GM18508 (cell line): ENCODE measurements at regions not wholly inside any gene's neighbourhood (a gene's known extent, or its start where the extent isn't known, plus 50 kb on each side); places are given as distances from the start of the nearest gene placed in this dataset.
"Not testable (repeated sequence)": the region's sequence is repeated elsewhere in the genome, so short reads cannot be mapped to it uniquely, and the experiment has no call there.

Experiments
- ATAC-seq: cut with Tn5 transposase; IDR thresholded peaks from one replicate; pipeline ENCODE4 v1.9.1; 2021; ENCODE audit warnings: moderate number of reproducible peaks; ENCODE audit not compliant: insufficient read depth, unreplicated experiment

GRCh38 chr4:154117726-154118125 lies 328.8 kb upstream of the SFRP2 start:
- ATAC-seq: not testable (repeated sequence)

DNA sequence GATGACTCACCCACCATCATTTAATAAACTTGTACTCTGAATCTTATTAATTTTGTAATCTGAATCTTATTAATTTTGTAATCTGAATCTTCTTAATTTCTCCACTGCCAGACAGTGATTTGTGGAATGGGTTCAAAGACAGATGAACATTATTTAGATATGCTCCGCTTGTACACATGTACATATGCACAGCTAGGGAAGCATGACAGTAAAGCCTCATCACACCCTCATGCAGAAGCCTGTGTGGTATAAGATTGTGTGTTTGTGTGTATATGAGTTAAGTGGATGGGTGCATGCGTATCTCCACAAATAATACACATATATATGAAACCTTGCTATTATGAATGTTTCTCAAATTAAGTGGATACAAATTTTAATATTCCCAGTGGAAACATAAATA lies 318.5 kb upstream of the SFRP2 start:
- no peak for ATAC-seq

DNA sequence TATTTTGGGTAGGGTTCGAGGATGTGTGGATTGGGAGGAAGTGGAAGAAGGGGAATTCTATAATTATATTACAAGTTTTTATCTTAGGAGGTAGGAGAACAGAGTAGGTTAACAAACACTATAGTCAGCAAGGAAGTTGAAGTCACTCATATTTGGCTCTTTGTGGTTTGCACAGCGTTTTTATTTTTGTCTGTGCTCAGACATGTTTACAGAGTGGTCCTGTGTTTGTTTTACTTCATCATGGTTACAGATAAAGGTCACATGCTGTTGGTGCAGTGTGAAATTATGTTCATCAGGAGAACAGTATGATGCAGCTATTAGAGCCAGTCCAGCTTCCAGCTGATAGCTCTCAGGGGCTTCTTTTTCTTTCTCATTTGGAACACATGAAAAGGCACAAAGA lies 299.9 kb upstream of the SFRP2 start:
- no peak for ATAC-seq

DNA sequence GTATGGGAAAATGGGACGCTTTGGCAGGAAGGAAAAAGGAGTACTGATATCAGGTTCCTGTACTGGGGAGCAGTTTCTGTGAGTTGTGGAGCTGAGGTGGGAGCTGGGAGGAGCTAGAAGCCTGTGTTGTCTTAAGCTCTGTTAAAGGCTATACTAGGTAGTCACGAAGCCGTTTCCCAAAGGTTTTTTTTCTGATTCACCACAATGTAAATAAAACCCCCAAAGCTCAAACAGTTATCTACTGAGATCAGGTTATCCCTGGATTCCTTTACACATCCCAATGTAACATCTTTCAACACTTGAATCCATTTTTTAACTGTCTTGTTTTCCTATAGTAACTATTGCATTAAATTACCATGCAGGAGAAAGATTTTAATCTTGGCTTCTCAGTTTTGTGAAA lies 297.4 kb upstream of the SFRP2 start:
- ATAC-seq: no peak

- no peak for ATAC-seq
Measured at GRCh38 chr4:154084864-154085263, 296.0 kb upstream of the SFRP2 start.

DNA sequence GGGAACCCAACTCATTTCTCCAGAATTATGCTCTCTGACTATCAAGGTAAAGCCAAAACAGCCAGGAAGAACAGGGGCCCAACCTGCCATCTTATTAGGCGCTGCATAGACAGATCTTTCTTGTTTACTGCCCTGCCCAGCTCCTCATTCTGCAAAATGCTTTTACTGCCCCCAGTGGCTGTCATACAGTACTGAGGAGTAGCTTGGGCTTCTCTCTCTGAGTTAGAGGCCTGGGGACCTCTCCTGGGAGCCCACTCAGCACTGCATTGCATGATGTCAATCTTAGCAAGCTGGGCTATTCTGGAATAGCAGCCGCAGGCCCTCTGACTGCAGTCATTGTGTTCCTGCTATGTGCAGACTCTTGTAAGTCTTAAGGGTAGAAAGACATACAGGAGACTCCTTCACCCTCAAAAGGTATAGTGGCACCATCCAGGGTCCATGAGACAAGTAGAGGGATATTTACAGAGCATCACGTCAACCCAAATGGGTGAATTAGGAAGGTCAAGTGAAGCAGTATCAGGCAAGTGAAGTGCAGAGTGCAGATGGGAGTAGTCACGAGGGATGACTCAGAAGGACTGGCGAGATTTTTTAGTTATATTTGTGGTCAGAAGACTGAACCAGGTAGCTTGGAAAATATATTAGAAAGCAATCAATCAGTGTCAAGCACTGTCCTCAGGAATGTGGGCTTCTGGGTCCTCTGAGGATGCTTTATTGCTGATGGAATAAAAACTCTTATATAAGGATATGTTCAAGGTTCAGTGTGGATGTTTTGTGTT lies 294.1 kb upstream of the SFRP2 start:
- ATAC-seq: no peak

- ATAC-seq: no peak
Measured at GRCh38 chr4:154081391-154081790, 292.5 kb upstream of the SFRP2 start.

DNA sequence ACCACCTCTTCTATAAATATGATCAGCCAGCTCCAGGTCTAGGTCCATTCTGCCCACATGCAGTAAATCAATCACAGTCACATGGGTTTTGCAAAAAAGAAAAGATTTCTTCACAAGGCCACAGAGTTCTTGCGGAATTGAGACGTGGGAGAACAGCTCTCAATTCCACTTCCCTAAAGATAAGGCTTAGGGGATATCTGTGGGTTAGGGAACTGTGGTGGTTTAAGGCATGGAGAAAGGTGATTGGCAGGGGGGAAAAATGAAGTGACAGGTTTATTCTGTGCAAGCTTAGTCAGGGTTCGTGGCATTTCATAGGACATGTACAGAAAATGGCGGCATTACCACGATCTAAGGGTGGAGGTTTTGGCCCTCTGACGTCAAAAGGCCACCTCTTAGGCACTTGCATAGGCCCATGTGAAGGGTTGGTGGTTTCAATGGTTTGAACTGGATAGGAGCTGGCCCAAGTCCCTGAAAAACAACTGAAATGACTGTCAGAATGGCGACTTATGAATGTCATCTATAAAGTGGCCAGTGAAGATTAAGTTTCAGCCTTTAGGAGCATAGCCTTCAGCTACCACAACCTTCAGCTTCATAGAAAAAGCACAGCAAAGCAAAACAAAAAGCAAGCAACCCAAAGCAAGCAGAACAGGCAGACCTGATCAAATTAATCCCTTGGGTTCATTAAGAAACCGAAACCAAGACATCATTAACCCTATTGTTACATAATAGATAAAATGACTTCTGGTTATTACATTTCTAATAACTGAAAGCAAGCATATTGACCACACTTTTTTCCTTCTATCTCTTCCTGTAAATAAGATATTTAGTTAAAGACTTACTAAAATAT lies 289.8 kb upstream of the SFRP2 start:
- ATAC-seq: no peak

- ATAC-seq: no peak
Measured at GRCh38 chr4:154076921-154077320, 288.0 kb upstream of the SFRP2 start.

DNA sequence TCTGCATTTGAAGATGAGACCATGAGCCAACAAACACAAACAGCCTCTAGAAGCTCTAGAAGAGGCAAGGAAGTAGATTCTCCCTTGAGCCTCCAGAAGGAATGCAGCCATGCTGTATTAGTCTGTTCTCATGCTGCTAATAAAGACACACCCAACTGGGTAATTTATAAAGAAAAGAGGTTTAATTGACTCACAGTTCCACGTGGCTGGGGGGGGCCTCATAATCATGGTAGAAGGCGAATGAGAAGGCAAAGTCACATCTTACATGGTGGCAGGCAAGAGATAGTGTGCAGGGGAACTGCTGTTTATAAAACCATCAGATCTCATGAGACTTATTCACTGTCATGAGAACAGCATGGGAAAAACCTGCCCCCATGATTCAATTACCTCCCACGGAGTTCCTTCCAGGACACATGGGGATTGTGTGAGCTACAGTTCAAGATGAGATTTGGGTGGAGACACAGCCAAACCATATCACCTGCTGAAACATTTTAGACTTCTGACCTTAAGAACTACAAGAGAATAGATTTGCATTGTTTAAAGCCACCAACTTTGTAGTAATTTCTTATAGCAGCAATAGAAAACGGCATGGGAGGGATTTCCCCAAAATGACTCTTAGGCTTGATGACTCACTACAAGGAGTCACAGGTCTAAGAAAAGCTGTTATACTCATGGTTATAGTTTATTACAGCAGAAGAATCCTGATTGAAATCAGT lies 284.4 kb upstream of the SFRP2 start:
- no peak for ATAC-seq

GRCh38 chr4:154067786-154068185 lies 278.9 kb upstream of the SFRP2 start:
- ATAC-seq: no peak

GRCh38 chr4:154065368-154065767 lies 276.5 kb upstream of the SFRP2 start:
- no peak for ATAC-seq

DNA sequence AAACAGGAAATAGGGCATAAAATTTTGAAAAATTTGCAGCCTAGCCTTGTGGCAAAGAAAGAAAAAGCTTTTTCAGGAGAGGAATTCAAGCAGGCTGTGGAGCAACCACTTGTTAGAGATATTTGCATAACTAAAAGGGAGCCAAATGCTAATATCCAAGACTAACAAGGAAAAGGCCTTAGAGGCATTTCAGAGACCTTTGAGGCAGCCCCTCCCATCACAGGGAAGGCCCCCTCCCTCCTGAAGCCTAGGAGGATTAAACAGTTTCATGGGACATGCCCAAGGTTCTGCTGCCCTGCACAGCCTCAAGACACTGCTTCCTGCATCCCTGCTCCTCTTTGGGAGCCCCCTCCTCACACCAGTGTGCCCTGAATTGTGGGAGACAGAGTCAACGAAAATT lies 275.4 kb upstream of the SFRP2 start:
- ATAC-seq: no peak

DNA sequence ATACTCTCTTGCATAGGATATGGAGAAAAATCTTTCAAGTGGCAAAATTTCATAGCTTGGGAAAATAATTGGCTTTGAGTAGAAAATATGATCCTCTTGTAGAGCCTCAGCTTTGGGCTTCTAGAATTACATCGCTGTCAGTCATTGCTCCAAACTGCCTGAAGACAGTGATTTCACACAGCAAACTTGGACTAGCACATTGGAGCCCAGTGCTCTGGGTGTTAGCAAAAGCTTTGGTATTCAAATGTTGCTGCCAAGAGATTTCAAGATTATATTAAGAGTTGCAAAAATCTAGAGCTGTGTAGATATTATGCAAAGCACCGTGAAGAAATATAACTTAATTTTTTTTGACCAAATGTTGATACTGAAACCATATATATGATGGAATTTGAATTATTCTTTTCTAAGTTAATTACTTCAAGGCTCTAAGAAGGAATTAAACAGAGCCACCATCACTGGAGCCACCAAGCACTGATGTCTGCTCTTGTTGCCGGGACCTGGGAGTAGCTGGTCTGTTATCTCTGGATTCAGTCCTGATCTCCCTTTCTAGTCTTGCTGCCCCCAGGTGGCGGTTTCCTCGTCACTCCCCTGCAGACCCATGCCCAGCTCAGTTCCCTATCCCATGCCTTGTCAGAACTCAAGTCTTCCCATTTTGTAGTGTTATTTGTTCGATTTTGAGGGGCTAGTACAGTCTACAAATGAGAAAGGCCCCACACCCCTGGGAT lies 260.7 kb upstream of the SFRP2 start:
- no peak for ATAC-seq

DNA sequence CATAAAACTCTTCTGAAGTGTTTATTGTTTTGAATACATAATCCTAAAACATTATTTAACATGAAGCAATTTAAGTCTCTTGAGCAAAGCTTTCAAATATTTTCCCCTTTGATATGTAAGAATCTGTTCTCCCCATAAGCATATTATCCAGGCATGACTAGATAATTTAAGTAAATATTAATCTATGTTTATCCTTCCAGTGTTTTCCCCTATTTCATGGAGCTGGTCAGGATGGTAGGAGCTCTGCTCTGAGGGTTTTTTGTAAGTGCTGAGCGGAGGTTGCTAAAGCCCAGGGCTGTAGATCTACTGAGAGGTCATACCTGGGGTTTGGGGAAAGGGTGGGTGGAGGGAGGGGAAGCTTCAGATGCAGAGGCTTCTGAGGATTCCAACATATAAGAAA lies 258.9 kb upstream of the SFRP2 start:
- no peak for ATAC-seq

- no peak for ATAC-seq
Measured at GRCh38 chr4:154044742-154045485, 256.0 kb upstream of the SFRP2 start.

- no peak for ATAC-seq
Measured at GRCh38 chr4:154044108-154044531, 255.2 kb upstream of the SFRP2 start.

GRCh38 chr4:154041640-154042039 lies 252.8 kb upstream of the SFRP2 start:
- ATAC-seq: no peak

DNA sequence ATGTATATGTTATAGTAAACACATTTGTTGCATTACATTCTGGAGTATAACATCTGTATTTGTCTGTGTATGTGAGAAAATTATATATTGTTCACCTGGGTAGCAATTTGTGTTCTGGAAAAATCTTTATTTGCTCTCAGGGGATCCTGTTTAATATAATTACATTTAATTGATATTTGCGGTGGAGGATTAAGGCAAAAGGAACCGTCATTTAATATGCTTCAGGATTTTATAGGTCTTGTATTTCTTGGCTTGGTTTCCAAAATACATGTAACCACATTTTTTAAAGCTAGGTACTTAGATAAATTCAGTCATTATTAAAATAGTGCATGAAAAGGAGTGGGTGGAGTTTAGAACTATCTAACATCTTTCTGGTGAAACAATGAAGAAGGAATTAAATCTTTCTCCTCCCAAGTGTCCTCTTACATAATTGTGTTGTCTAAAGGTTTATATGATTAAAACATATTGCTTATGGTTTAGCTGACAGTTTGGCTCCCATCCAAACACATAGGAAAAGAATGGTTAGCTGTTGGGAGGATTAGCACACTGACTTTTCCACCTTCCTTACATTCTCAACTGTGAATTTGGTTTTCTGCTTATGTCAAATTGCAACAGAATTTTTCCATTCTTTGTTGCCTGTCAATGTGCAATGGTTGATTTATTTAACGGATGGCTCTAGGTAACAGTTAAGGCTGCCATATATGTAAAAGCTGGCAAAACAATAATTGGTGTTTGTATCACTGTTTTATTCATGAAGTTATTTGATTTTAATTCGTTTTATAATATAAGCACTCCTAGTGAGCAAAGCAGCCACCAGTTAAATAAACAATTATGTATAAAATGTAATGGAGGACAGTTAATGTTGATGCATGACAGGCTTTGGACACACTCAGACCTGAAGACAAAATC lies 250.8 kb upstream of the SFRP2 start:
- no peak for ATAC-seq
